GM12878 (cell line): ENCODE measurements at regions not wholly inside any gene's neighbourhood (a gene's known extent, or its start where the extent isn't known, plus 50 kb on each side); places are given as distances from the start of the nearest gene placed in this dataset.

ENCODE experiments used
- CTCF ChIP-seq, 3 experiments: IDR thresholded peaks in 2 of 3; conservative IDR thresholded peaks in 1 of 3; 2 replicates each; pipeline ENCODE4 v1.5.1; 2011; ENCODE audit warnings: low read depth in 3 of 3, low read length in 3 of 3, mild to moderate bottlenecking in 3 of 3, control low read depth in 2 of 3, moderate library complexity in 2 of 3, inconsistent platforms in 1 of 3, mixed read lengths in 1 of 3; ENCODE audit not compliant: control insufficient read depth in 2 of 3, insufficient read depth in 1 of 3; ENCODE audit errors: extremely low read depth in 1 of 3
- EZH2 ChIP-seq: IDR thresholded peaks from 2 replicates; pipeline ENCODE4 v1.6.1; 2012; ENCODE audit warnings: low read depth, mild to moderate bottlenecking, control low read depth, inconsistent platforms, low read length, borderline replicate concordance; ENCODE audit not compliant: control insufficient read depth
- NR2C2 ChIP-seq: IDR thresholded peaks from 2 replicates; pipeline ENCODE4 v1.6.1; 2011; ENCODE audit warnings: borderline replicate concordance, low read depth; ENCODE audit not compliant: control insufficient read depth, insufficient read length
- RELA ChIP-seq: fragments of 450-650 bp; IDR thresholded peaks from 2 replicates; pipeline ENCODE4 v1.8.0; 2014; ENCODE audit warnings: borderline replicate concordance; ENCODE audit not compliant: partially characterized antibody
- TAF1 ChIP-seq: IDR thresholded peaks from 2 replicates; pipeline ENCODE4 v1.6.1; 2011; ENCODE audit warnings: mild to moderate bottlenecking, low read depth, low read length, borderline replicate concordance
- TARDBP ChIP-seq: IDR thresholded peaks from 2 replicates; pipeline ENCODE4 v1.6.1; 2016; ENCODE audit warnings: borderline replicate concordance
- USF2 ChIP-seq: IDR thresholded peaks from 2 replicates; pipeline ENCODE4 v1.6.1; 2011; ENCODE audit warnings: low read depth, low read length, improper control_type of control experiment, borderline replicate concordance
- ZNF274 ChIP-seq: IDR thresholded peaks from one replicate; pipeline ENCODE4 v1.8.0; 2011; ENCODE audit not compliant: insufficient read length, insufficient read depth

- TF ChIP-seq TAF1 (no peak), EZH2 (no peak), USF2 (no peak), RELA (no peak), ZNF274 (no peak), NR2C2 (no peak), CTCF (IDR thresholded peaks at IDR 0.05 in 2 of 3, conservative IDR thresholded peaks at IDR 0.05 in 1 of 3; ENCODE audit: control insufficient read depth in 2 of 3, extremely low read depth in 1 of 3, insufficient read depth in 1 of 3, low read depth in 3 of 3, low read length in 3 of 3) (no peak), TARDBP (no peak)
These were observed 342.1 kb downstream of the PRR16 start for GRCh38 chr5:120806202-120806601.
